Small intestine (tissue), 7 donors: ENCODE measurements at regions not wholly inside any gene's neighbourhood (a gene's known extent, or its start where the extent isn't known, plus 50 kb on each side); places are given as distances from the start of the nearest gene placed in this dataset.
A peak's percentile ranks its signal among the peaks of the same experiment; 100 is the strongest.

ENCODE experiments used
- DNase-seq, 2 donors: peaks; one replicate each; pipeline versions ENCODE4 v3.0.0 to v3.0.0-alpha.2; 2013
- FAIRE-seq: peaks from 2 replicates; lab custom pipeline; 2012; peaks lifted over from hg19 to GRCh38; lab: Jason Lieb, UNC
- H3K27ac ChIP-seq, 3 donors: one replicate each; pipeline ENCODE4 v1.5.1; 2013; ENCODE audit warnings: low read length in 2 of 3, mild to moderate bottlenecking in 2 of 3, control low read depth in 1 of 3, inconsistent platforms in 1 of 3, low read depth in 1 of 3, moderate library complexity in 1 of 3
- H3K27me3 ChIP-seq, 3 donors: one replicate each; pipeline ENCODE4 v1.6.1; 2013; ENCODE audit warnings: low read length in 3 of 3, inconsistent platforms in 1 of 3; ENCODE audit not compliant: control insufficient read depth in 3 of 3, insufficient read depth in 3 of 3
- H3K36me3 ChIP-seq, 3 donors: one replicate each; pipeline ENCODE4 v1.6.1; 2013; ENCODE audit warnings: low read length in 3 of 3, inconsistent platforms in 1 of 3, low read depth in 1 of 3, mild to moderate bottlenecking in 1 of 3, moderate library complexity in 1 of 3; ENCODE audit not compliant: control insufficient read depth in 3 of 3, insufficient read depth in 2 of 3
- H3K4me1 ChIP-seq, 3 donors: one replicate each; pipeline ENCODE4 v1.6.1; 2013; ENCODE audit warnings: low read length in 2 of 3, inconsistent platforms in 1 of 3, low read depth in 1 of 3, mild to moderate bottlenecking in 1 of 3, moderate library complexity in 1 of 3; ENCODE audit not compliant: control insufficient read depth in 3 of 3, insufficient read depth in 2 of 3
- H3K4me3 ChIP-seq, 3 donors: one replicate each; pipeline ENCODE4 v1.5.1; 2013; ENCODE audit warnings: low read length in 3 of 3, control low read depth in 1 of 3, inconsistent platforms in 1 of 3, low read depth in 1 of 3, mild to moderate bottlenecking in 1 of 3, moderate library complexity in 1 of 3
- H3K9me3 ChIP-seq, 2 donors: one replicate each; pipeline ENCODE4 v1.6.1; 2013; ENCODE audit warnings: low read depth in 1 of 2, low read length in 1 of 2; ENCODE audit not compliant: control insufficient read depth in 2 of 2, insufficient read depth in 1 of 2
- WGBS, 3 donors: extraction: QIAGEN DNeasy Blood & Tissue Kit; methylation state at CpG; one replicate each; pipeline ENCODE4 v1.1.7; 2013; 5-methylcytosine and 5-hydroxymethylcytosine counted together
- donor health status: healthy with polysubstance abuse.
- donor health status: control.
- donor health status: control.
- donor health status: Bipolar disorder and iron deficiency.
- donor health status: healthy.

GRCh38 chr3:94431876-94432570 lies 369.2 kb downstream of the NSUN3 start:
- no peak overlapping the region for H3K27ac ChIP-seq
- H3K4me3 ChIP-seq: no peak overlapping the region
- FAIRE-seq (no peak), DNase-seq (no peak)
- H3K27me3 ChIP-seq: no peaks in the 10 kb centered on the region
- H3K9me3 ChIP-seq: no peaks in the 10 kb centered on the region
- no peaks in the 10 kb centered on the region for H3K4me1 ChIP-seq
- 68 to 79% (median 69%) methylated on average over 3 of the region's 3 CpGs for WGBS, 3 donors
- no peaks in the 10 kb centered on the region for H3K36me3 ChIP-seq

GRCh38 chr3:94433811-94434210 lies 370.9 kb downstream of the NSUN3 start:
- no peaks in the 10 kb centered on the region for H3K36me3 ChIP-seq
- FAIRE-seq (no peak), DNase-seq (no peak)
- no peak overlapping the region for H3K4me3 ChIP-seq
- H3K4me1 ChIP-seq: no peaks in the 10 kb centered on the region
- no peak overlapping the region for H3K27ac ChIP-seq
- H3K9me3 ChIP-seq: no peaks in the 10 kb centered on the region
- H3K27me3 ChIP-seq: no peaks in the 10 kb centered on the region

GRCh38 chr3:94440767-94441493 lies 378.1 kb downstream of the NSUN3 start:
- FAIRE-seq: no peak
- Histone ChIP-seq H3K9me3 (peaks cover 0 to 6% of the 10 kb centered on the region in 2 donors), H3K36me3 (no peaks in the 10 kb centered on the region), H3K27me3 (no peaks in the 10 kb centered on the region), H3K4me3 (no peak overlapping the region), H3K27ac (no peak overlapping the region), H3K4me1 (no peaks in the 10 kb centered on the region)
- WGBS, 3 donors: 57 to 67% (median 66%) methylated on average over 3 of the region's 3 CpGs
- DNase-seq: peak in 1 of 2 donors; percentile 20

- no peak for FAIRE-seq
- Histone ChIP-seq H3K4me3 (no peak overlapping the region), H3K27ac (no peak overlapping the region), H3K9me3 (peaks cover 0 to 6% of the 10 kb centered on the region in 2 donors), H3K4me1 (no peaks in the 10 kb centered on the region), H3K27me3 (no peaks in the 10 kb centered on the region), H3K36me3 (no peaks in the 10 kb centered on the region)
- 67 to 76% (median 71%) methylated on average over 1 of the region's 1 CpG for WGBS, 3 donors
- no peak for DNase-seq
Observed at GRCh38 chr3:94441494-94441847, 378.6 kb downstream of the NSUN3 start.

GRCh38 chr3:94453864-94454263 lies 391.0 kb downstream of the NSUN3 start:
- no peak for DNase-seq
- 78 to 87% (median 83%) methylated on average over 1 of the region's 1 CpG for WGBS, 3 donors

GRCh38 chr3:94459167-94459566 lies 396.3 kb downstream of the NSUN3 start:
- 69 to 95% (median 84%) methylated on average over 1 of the region's 1 CpG for WGBS, 3 donors
- H3K27me3 ChIP-seq: no peaks in the 10 kb centered on the region
- H3K36me3 ChIP-seq: no peaks in the 10 kb centered on the region
- H3K27ac ChIP-seq: no peak overlapping the region
- DNase-seq: no peak
- H3K9me3 ChIP-seq: no peaks in the 10 kb centered on the region
- no peak for FAIRE-seq
- no peaks in the 10 kb centered on the region for H3K4me1 ChIP-seq
- no peak overlapping the region for H3K4me3 ChIP-seq

More at GRCh38 chr3:94453864-94454263, 391.0 kb downstream of the NSUN3 start:
- no peaks in the 10 kb centered on the region for H3K27me3 ChIP-seq
- no peak for FAIRE-seq
- H3K4me1 ChIP-seq: no peaks in the 10 kb centered on the region
- H3K36me3 ChIP-seq: no peaks in the 10 kb centered on the region
- no peaks in the 10 kb centered on the region for H3K9me3 ChIP-seq
- no peak overlapping the region for H3K27ac ChIP-seq
- H3K4me3 ChIP-seq: no peak overlapping the region

GRCh38 chr3:94460931-94461330 lies 398.1 kb downstream of the NSUN3 start:
- Histone ChIP-seq H3K36me3 (no peaks in the 10 kb centered on the region), H3K4me3 (no peak overlapping the region), H3K9me3 (no peaks in the 10 kb centered on the region), H3K4me1 (no peaks in the 10 kb centered on the region), H3K27me3 (no peaks in the 10 kb centered on the region), H3K27ac (no peak overlapping the region)
- no peak for FAIRE-seq
- no peak for DNase-seq
- 57 to 70% (median 58%) methylated on average over 3 of the region's 3 CpGs for WGBS, 3 donors

- H3K9me3 ChIP-seq: no peaks in the 10 kb centered on the region
- FAIRE-seq (no peak), DNase-seq (no peak)
- H3K27ac ChIP-seq: no peak overlapping the region
- H3K27me3 ChIP-seq: no peaks in the 10 kb centered on the region
- H3K36me3 ChIP-seq: no peaks in the 10 kb centered on the region
- 51 to 56% (median 54%) methylated on average over 2 of the region's 2 CpGs for WGBS, 3 donors
- H3K4me3 ChIP-seq: no peak overlapping the region
- H3K4me1 ChIP-seq: no peaks in the 10 kb centered on the region
Observed at GRCh38 chr3:94462931-94463330, 400.1 kb downstream of the NSUN3 start.
